GM12878 (cell line): ENCODE measurements at regions not wholly inside any gene's neighbourhood (a gene's known extent, or its start where the extent isn't known, plus 50 kb on each side); places are given as distances from the start of the nearest gene placed in this dataset.

Source experiments
- ATAC-seq: fragments of 200-7000 bp; cut with Tn5 transposase; 3 replicates; pipeline ENCODE4 v1.9.1; 2020; ENCODE audit warnings: mild to moderate bottlenecking, moderate library complexity
- BruUV-seq: library from RNA; stranded (reverse); fragments of 400-500 nt; replicated peaks from 2 replicates; lab custom pipeline; 2021; lab: Mats Ljungman, UMichigan
- CTCF ChIA-PET: fragments of 300-600 bp; sonication (Branson Sonifier 250); formaldehyde crosslinking; extraction: SDS; loops from one replicate; lab custom pipeline; 2021; ENCODE audit warnings: inconsistent platforms; lab: Yijun Ruan, JAX
- POLR2A ChIA-PET: fragments of 350-600 bp; formaldehyde crosslinking; extraction: SDS; loops from one replicate; lab custom pipeline; 2021; ENCODE audit warnings: inconsistent platforms; lab: Charles Lee
- RAD21 ChIA-PET: fragments of 300-600 bp; sonication (Branson Sonifier 250); formaldehyde crosslinking; loops from one replicate; lab custom pipeline; 2023; ENCODE audit warnings: antibody characterized with exemption; ENCODE audit not compliant: unreplicated experiment; lab: Charles Lee
- SMC1A ChIA-PET: fragments of 300-600 bp; sonication (Branson Sonifier 250); formaldehyde crosslinking; loops from one replicate; lab custom pipeline; 2023; ENCODE audit not compliant: unreplicated experiment, uncharacterized antibody; lab: Charles Lee
- DNase-seq: peaks from one replicate; pipeline ENCODE4 v3.0.0-alpha.2; 2011; ENCODE audit warnings: low read depth, low spot score
- FAIRE-seq: peaks from 3 replicates; lab custom pipeline; 2011; peaks lifted over from hg19 to GRCh38; lab: Jason Lieb, UNC
- H2AFZ ChIP-seq: 2 replicates; pipeline ENCODE4 v1.6.0; 2011; ENCODE audit warnings: low read depth, low read length, control low read depth; ENCODE audit not compliant: control insufficient read depth
- H3K27ac ChIP-seq: 2 replicates; pipeline ENCODE4 v1.5.1; 2011; ENCODE audit warnings: control low read depth; ENCODE audit not compliant: control insufficient read depth, insufficient read depth
- H3K27me3 ChIP-seq, 2 experiments: replicated peaks in 1 of 2; 2 replicates each; pipeline versions ENCODE4 v1.6.0 to v1.6.1; 2011; ENCODE audit warnings: low read length in 1 of 2; ENCODE audit not compliant: control insufficient read depth in 2 of 2, insufficient read depth in 2 of 2
- H3K36me3 ChIP-seq, 2 experiments: 2 replicates each; pipeline ENCODE4 v1.5.1; 2011; ENCODE audit warnings: low read length in 1 of 2; ENCODE audit not compliant: control insufficient read depth in 2 of 2, insufficient read depth in 2 of 2
- H3K4me1 ChIP-seq: 2 replicates; pipeline ENCODE4 v1.6.1; 2011; ENCODE audit warnings: mild to moderate bottlenecking, low read length, moderate library complexity, mixed read lengths; ENCODE audit not compliant: control insufficient read depth, insufficient read depth
- H3K4me2 ChIP-seq: 2 replicates; pipeline ENCODE4 v1.6.0; 2011; ENCODE audit warnings: control low read depth; ENCODE audit not compliant: control insufficient read depth, insufficient read depth
- H3K4me3 ChIP-seq: fragments of 200-600 bp; sonication (generic); 2 replicates; pipeline ENCODE4 v1.5.1; 2016
- H3K79me2 ChIP-seq: 2 replicates; pipeline ENCODE4 v1.6.0; 2011; ENCODE audit warnings: low read length; ENCODE audit not compliant: control insufficient read depth, insufficient read depth
- H3K9ac ChIP-seq: 2 replicates; pipeline ENCODE4 v1.8.0; 2011; ENCODE audit warnings: low read length, control low read depth, mixed read lengths; ENCODE audit not compliant: control insufficient read depth, insufficient read depth
- H3K9me3 ChIP-seq: replicated peaks from 3 replicates; pipeline ENCODE4 v1.5.1; 2011; ENCODE audit warnings: mild to moderate bottlenecking, low read length; ENCODE audit not compliant: control insufficient read depth, insufficient read depth
- H4K20me1 ChIP-seq: 2 replicates; pipeline ENCODE4 v1.6.0; 2011; ENCODE audit not compliant: control insufficient read depth, insufficient read depth
- CTCF ChIP-seq, 3 experiments: IDR thresholded peaks in 2 of 3; conservative IDR thresholded peaks in 1 of 3; 2 replicates each; pipeline ENCODE4 v1.5.1; 2011; ENCODE audit warnings: low read depth in 3 of 3, low read length in 3 of 3, mild to moderate bottlenecking in 3 of 3, control low read depth in 2 of 3, moderate library complexity in 2 of 3, inconsistent platforms in 1 of 3, mixed read lengths in 1 of 3; ENCODE audit not compliant: control insufficient read depth in 2 of 3, insufficient read depth in 1 of 3; ENCODE audit errors: extremely low read depth in 1 of 3
- E2F8 ChIP-seq: fragments of 450-650 bp; IDR thresholded peaks from 2 replicates; pipeline ENCODE4 v1.6.1; 2018; ENCODE audit warnings: mild to moderate bottlenecking, low read depth, moderate library complexity; ENCODE audit not compliant: partially characterized antibody
- EGR1 ChIP-seq, 2 experiments: IDR thresholded peaks; 1 replicate in 1 of 2; 2 replicates in 1 of 2; pipeline ENCODE4 v1.6.1; 2011 to 2012; ENCODE audit warnings: low read depth in 2 of 2, low read length in 2 of 2, borderline replicate concordance in 1 of 2, mild to moderate bottlenecking in 1 of 2, moderate library complexity in 1 of 2
- IRF3 ChIP-seq: fragments of 450-650 bp; IDR thresholded peaks from 2 replicates; pipeline ENCODE4 v1.6.1; 2014; ENCODE audit warnings: mild to moderate bottlenecking
- IRF4 ChIP-seq: IDR thresholded peaks from 2 replicates; pipeline ENCODE4 v1.6.1; 2011; ENCODE audit warnings: low read depth, low read length
- MTA2 ChIP-seq: fragments of 450-650 bp; IDR thresholded peaks from 2 replicates; pipeline ENCODE4 v1.6.1; 2016; ENCODE audit warnings: low read depth, mild to moderate bottlenecking, moderate library complexity
- MYC ChIP-seq: IDR thresholded peaks from 2 replicates; pipeline ENCODE4 v1.6.1; 2011; ENCODE audit warnings: mild to moderate bottlenecking, low read length, moderate library complexity, inconsistent platforms; ENCODE audit not compliant: insufficient read depth, insufficient replicate concordance, insufficient read length, severe bottlenecking
- NBN ChIP-seq: fragments of 450-650 bp; IDR thresholded peaks from 2 replicates; pipeline ENCODE4 v1.6.1; 2016
- NFYB ChIP-seq: IDR thresholded peaks from 2 replicates; pipeline ENCODE4 v1.6.1; 2011; ENCODE audit warnings: low read depth, mild to moderate bottlenecking, low read length, improper control_type of control experiment, moderate library complexity; ENCODE audit not compliant: insufficient read depth
- POLR2A ChIP-seq: IDR thresholded peaks from 2 replicates; pipeline ENCODE4 v1.6.1; 2011; ENCODE audit warnings: low read depth, mild to moderate bottlenecking, low read length
- POU2F2 ChIP-seq: IDR thresholded peaks from 3 replicates; pipeline ENCODE4 v1.6.1; 2011; ENCODE audit warnings: low read depth, mild to moderate bottlenecking, low read length, borderline replicate concordance
- RAD21 ChIP-seq: IDR thresholded peaks from 2 replicates; pipeline ENCODE4 v1.6.1; 2011; ENCODE audit warnings: mild to moderate bottlenecking, low read depth, low read length, moderate library complexity; ENCODE audit not compliant: insufficient read depth
- RCOR1 ChIP-seq: conservative IDR thresholded peaks from 2 replicates; pipeline ENCODE4 v1.6.1; 2012; ENCODE audit warnings: low read depth, low read length, improper control_type of control experiment
- RELB ChIP-seq: fragments of 450-650 bp; IDR thresholded peaks from 2 replicates; pipeline ENCODE4 v1.6.1; 2017; ENCODE audit warnings: low read depth, mild to moderate bottlenecking, moderate library complexity
- SIX5 ChIP-seq: IDR thresholded peaks from 2 replicates; pipeline ENCODE4 v1.6.1; 2011; ENCODE audit warnings: mild to moderate bottlenecking, low read depth, low read length, moderate library complexity; ENCODE audit not compliant: severe bottlenecking
- SREBF1 ChIP-seq: IDR thresholded peaks from 2 replicates; pipeline ENCODE4 v1.6.1; 2012; ENCODE audit warnings: mild to moderate bottlenecking, low read length
- WGBS: methylation state at CpG from one replicate; pipeline ENCODE4 v1.1.6; 2016; ENCODE audit warnings: low lambda C conversion rate; ENCODE audit not compliant: insufficient replicate concordance, insufficient coverage; ENCODE audit errors: missing lambda C conversion rate; 5-methylcytosine and 5-hydroxymethylcytosine counted together
- in situ Hi-C: fragments of 300-500 bp; cut with MboI; formaldehyde crosslinking; loops from 9 replicates; pipeline ENCODE4 v1.14.3; 2018; ENCODE audit warnings: mixed read lengths
- intact Hi-C: fragments of 100-400 bp; cut with micrococcal nuclease; formaldehyde crosslinking; loops from one replicate; pipeline ENCODE4 v1.14.2; 2022; ENCODE audit not compliant: unreplicated experiment

GRCh38 chr3:181446741-181447140 lies 265.0 kb upstream of the SOX2 start:
- FAIRE-seq, result no peak
- no peak for TF ChIP-seq POU2F2
- no peak for TF ChIP-seq POLR2A
- TF ChIP-seq SIX5, result no peak
- TF ChIP-seq RELB, result no peak
- TF ChIP-seq IRF3, result no peak
- TF ChIP-seq MTA2, result no peak
- no peak for TF ChIP-seq NFYB
- no peak for TF ChIP-seq IRF4
- TF ChIP-seq CTCF (IDR thresholded peaks at IDR 0.05 in 2 of 3, conservative IDR thresholded peaks at IDR 0.05 in 1 of 3; ENCODE audit: control insufficient read depth in 2 of 3, extremely low read depth in 1 of 3, insufficient read depth in 1 of 3, low read depth in 3 of 3, low read length in 3 of 3), result no peak
- no peak for TF ChIP-seq RCOR1
- no peak for TF ChIP-seq RAD21
- TF ChIP-seq NBN, result no peak
- no peak for TF ChIP-seq EGR1 (IDR thresholded peaks at IDR 0.05; ENCODE audit: borderline replicate concordance in 1 of 2, low read depth in 2 of 2, low read length in 2 of 2)
- no peak for TF ChIP-seq MYC
- TF ChIP-seq SREBF1, result no peak
- no peak for TF ChIP-seq E2F8

More at GRCh38 chr3:181446741-181447140, 265.0 kb upstream of the SOX2 start:
- SMC1A ChIA-PET, result interaction anchor here (0.6 kb wide), 1 partner anchor 122 kb away, joined by 3 read pairs; no protein-coding TSS in a partner anchor
- Histone ChIP-seq H3K4me3 (no peak overlapping the region), H3K9me3 (no peaks in the 10 kb centered on the region), H3K9ac (no peak overlapping the region), H3K4me1 (no peaks in the 10 kb centered on the region), H3K79me2 (no peaks in the 10 kb centered on the region), H3K27me3 (no peaks in the 10 kb centered on the region), H3K4me2 (no peak overlapping the region), H2AFZ (no peak overlapping the region), H3K27ac (no peak overlapping the region), H4K20me1 (no peaks in the 10 kb centered on the region), H3K36me3 (no peaks in the 10 kb centered on the region)
- in situ Hi-C loops (no loop called here), intact Hi-C loops (no loop called here)
- POLR2A ChIA-PET, result no interaction called here
- WGBS, result 3% methylated on average over 2 of the region's 2 CpGs
- CTCF ChIA-PET, result no interaction called here
- BruUV-seq, result no TSS peak
- ATAC-seq (no peak), DNase-seq (no peak)
- RAD21 ChIA-PET, result no interaction called here
